Activated CD8-positive, alpha-beta T cell treated with anti-CD3 and anti-CD28 coated beads for 36 hours (primary cell): ENCODE measurements at regions not wholly inside any gene's neighbourhood (a gene's known extent, or its start where the extent isn't known, plus 50 kb on each side); places are given as distances from the start of the nearest gene placed in this dataset.

Source experiments
- ATAC-seq: fragments of 200-7000 bp; cut with Tn5 transposase; one replicate; pipeline ENCODE4 v1.10.0; 2021; ENCODE audit warnings: mild to moderate bottlenecking, moderate library complexity
- CTCF ChIA-PET: fragments of 350-600 bp; sonication (Branson Sonifier 250); formaldehyde crosslinking; loops from one replicate; lab custom pipeline; 2021; ENCODE audit warnings: antibody characterized with exemption; lab: Charles Lee
- POLR2A ChIA-PET: fragments of 350-600 bp; sonication (Branson Sonifier 250); formaldehyde crosslinking; loops from one replicate; lab custom pipeline; 2021; ENCODE audit warnings: antibody characterized with exemption; lab: Charles Lee
- DNase-seq: peaks from one replicate; pipeline ENCODE4 v3.0.0-alpha.2; 2020
- H3K27ac Mint-ChIP-seq: one replicate; pipeline ENCODE4 v1.8.0; 2021; ENCODE audit warnings: mild to moderate bottlenecking, mixed read lengths
- H3K27me3 Mint-ChIP-seq: one replicate; pipeline ENCODE4 v1.8.0; 2021; ENCODE audit warnings: mixed read lengths
- H3K36me3 Mint-ChIP-seq: one replicate; pipeline ENCODE4 v1.8.0; 2021; ENCODE audit warnings: low read depth, mixed read lengths
- H3K4me1 Mint-ChIP-seq: one replicate; pipeline ENCODE4 v1.8.0; 2021; ENCODE audit warnings: low read depth, mixed read lengths
- H3K4me3 Mint-ChIP-seq: one replicate; pipeline ENCODE4 v1.8.0; 2021; ENCODE audit warnings: mild to moderate bottlenecking, moderate library complexity, mixed read lengths
- H3K9me3 Mint-ChIP-seq: one replicate; pipeline ENCODE4 v1.8.0; 2021; ENCODE audit warnings: mixed read lengths
- CTCF ChIP-seq: fragments of 200-600 bp; IDR thresholded peaks from one replicate; pipeline ENCODE4 v1.8.0; 2022; ENCODE audit warnings: antibody characterized with exemption, mild to moderate bottlenecking
- intact Hi-C: fragments of 100-400 bp; cut with micrococcal nuclease; formaldehyde crosslinking; loops from one replicate; pipeline ENCODE4 v1.10.0; 2022

GRCh38 chr11:87859636-87860035, 315.6 kb downstream of the RAB38 start:
- no peak overlapping the region for H3K27ac Mint-ChIP-seq
- H3K4me3 Mint-ChIP-seq, result no peak overlapping the region
- no peak for TF ChIP-seq CTCF
- H3K9me3 Mint-ChIP-seq, result no peaks in the 10 kb centered on the region
- H3K27me3 Mint-ChIP-seq, result no peaks in the 10 kb centered on the region
- no peak for ATAC-seq
- ChIA-PET POLR2A (no interaction called here), CTCF (no interaction called here)
- no peaks in the 10 kb centered on the region for H3K36me3 Mint-ChIP-seq
- H3K4me1 Mint-ChIP-seq, result no peaks in the 10 kb centered on the region
- intact Hi-C loops, result no loop called here
- no peak for DNase-seq

GRCh38 chr11:87851827-87852226, 323.4 kb downstream of the RAB38 start:
- CTCF ChIA-PET, result no interaction called here
- no peak overlapping the region for H3K4me3 Mint-ChIP-seq
- no peak overlapping the region for H3K27ac Mint-ChIP-seq
- intact Hi-C loops, result no loop called here
- no peaks in the 10 kb centered on the region for H3K9me3 Mint-ChIP-seq
- no peak for TF ChIP-seq CTCF
- ATAC-seq, result no peak
- H3K36me3 Mint-ChIP-seq, result no peaks in the 10 kb centered on the region
- no peak for DNase-seq
- POLR2A ChIA-PET, result no interaction called here
- H3K4me1 Mint-ChIP-seq, result no peaks in the 10 kb centered on the region
- H3K27me3 Mint-ChIP-seq, result no peaks in the 10 kb centered on the region

GRCh38 chr11:87851234-87851633, 324.0 kb downstream of the RAB38 start:
- no peaks in the 10 kb centered on the region for H3K9me3 Mint-ChIP-seq
- H3K4me3 Mint-ChIP-seq, result no peak overlapping the region
- no peak overlapping the region for H3K27ac Mint-ChIP-seq
- ATAC-seq (no peak), DNase-seq (no peak)
- no peaks in the 10 kb centered on the region for H3K36me3 Mint-ChIP-seq
- TF ChIP-seq CTCF, result no peak
- intact Hi-C loops, result no loop called here
- H3K4me1 Mint-ChIP-seq, result no peaks in the 10 kb centered on the region
- ChIA-PET POLR2A (no interaction called here), CTCF (no interaction called here)
- H3K27me3 Mint-ChIP-seq, result no peaks in the 10 kb centered on the region

- intact Hi-C loops, result no loop called here
- Mint-ChIP-seq H3K4me1 (no peaks in the 10 kb centered on the region), H3K4me3 (no peak overlapping the region), H3K9me3 (no peaks in the 10 kb centered on the region), H3K27ac (no peak overlapping the region), H3K36me3 (no peaks in the 10 kb centered on the region), H3K27me3 (no peaks in the 10 kb centered on the region)
- TF ChIP-seq CTCF, result no peak
- POLR2A ChIA-PET, result no interaction called here
- DNase-seq (no peak), ATAC-seq (no peak)
- CTCF ChIA-PET, result no interaction called here
These were observed 326.0 kb downstream of the RAB38 start for GRCh38 chr11:87849216-87849615.

- POLR2A ChIA-PET, result no interaction called here
- intact Hi-C loops, result no loop called here
- TF ChIP-seq CTCF, result no peak
- no peak for ATAC-seq
- no peak overlapping the region for H3K4me3 Mint-ChIP-seq
- no peaks in the 10 kb centered on the region for H3K4me1 Mint-ChIP-seq
- H3K36me3 Mint-ChIP-seq, result no peaks in the 10 kb centered on the region
- no peak for DNase-seq
- CTCF ChIA-PET, result no interaction called here
- H3K27ac Mint-ChIP-seq, result no peak overlapping the region
- H3K9me3 Mint-ChIP-seq, result no peaks in the 10 kb centered on the region
- no peaks in the 10 kb centered on the region for H3K27me3 Mint-ChIP-seq
These were observed 334.5 kb downstream of the RAB38 start for GRCh38 chr11:87840786-87841185.
